IMR-90 (cell line): ENCODE measurements at regions not wholly inside any gene's neighbourhood (a gene's known extent, or its start where the extent isn't known, plus 50 kb on each side); places are given as distances from the start of the nearest gene placed in this dataset.

ENCODE experiments used
- ATAC-seq: fragments of 200-7000 bp; cut with Tn5 transposase; 2 replicates; pipeline ENCODE4 v1.9.1; 2020; ENCODE audit warnings: low read depth, mild to moderate bottlenecking, moderate library complexity
- BruUV-seq: library from RNA; stranded (reverse); fragments of 400-500 nt; replicated peaks from 2 replicates; lab custom pipeline; 2021; lab: Mats Ljungman, UMichigan
- CTCF ChIA-PET: fragments of 300-600 bp; formaldehyde crosslinking; extraction: SDS; loops from one replicate; lab custom pipeline; 2021; ENCODE audit warnings: antibody characterized with exemption; lab: Yijun Ruan, JAX
- POLR2A ChIA-PET: fragments of 300-600 bp; sonication (Branson Sonifier 250); formaldehyde crosslinking; loops from one replicate; lab custom pipeline; 2022; ENCODE audit warnings: antibody characterized with exemption; ENCODE audit not compliant: unreplicated experiment; lab: Charles Lee
- DNase-seq: peaks from one replicate; pipeline ENCODE4 v3.0.0; 2013
- H2AFZ ChIP-seq: replicated peaks from 2 replicates; pipeline ENCODE3; 2013; ENCODE audit warnings: low read length, mild to moderate bottlenecking; ENCODE audit not compliant: poor library complexity
- H2AK5ac ChIP-seq: 2 replicates; pipeline ENCODE4 v1.6.1; 2013; ENCODE audit warnings: low read depth, low read length, inconsistent platforms
- H2AK9ac ChIP-seq: replicated peaks from 2 replicates; pipeline ENCODE3; 2013; ENCODE audit warnings: mild to moderate bottlenecking, low read depth, low read length, moderate library complexity; ENCODE audit not compliant: poor library complexity
- H2BK120ac ChIP-seq: 2 replicates; pipeline ENCODE4 v1.6.1; 2013; ENCODE audit warnings: low read depth, low read length, inconsistent platforms
- H2BK15ac ChIP-seq: 3 replicates; pipeline ENCODE4 v1.6.1; 2013; ENCODE audit warnings: low read depth, low read length, inconsistent platforms
- H2BK20ac ChIP-seq: 2 replicates; pipeline ENCODE4 v1.6.1; 2013; ENCODE audit warnings: low read depth, mild to moderate bottlenecking, inconsistent platforms, low read length, moderate library complexity
- H2BK5ac ChIP-seq: 2 replicates; pipeline ENCODE4 v1.6.1; 2013; ENCODE audit warnings: mild to moderate bottlenecking, low read depth, low read length, inconsistent platforms; ENCODE audit not compliant: poor library complexity, severe bottlenecking
- H3K14ac ChIP-seq: replicated peaks from 2 replicates; pipeline ENCODE4 v1.6.1; 2013; ENCODE audit warnings: low read depth, low read length, inconsistent platforms
- H3K18ac ChIP-seq: 2 replicates; pipeline ENCODE4 v1.6.1; 2013; ENCODE audit warnings: low read depth, low read length, control low read depth
- H3K23ac ChIP-seq: 2 replicates; pipeline ENCODE4 v1.6.1; 2013; ENCODE audit warnings: low read depth, low read length, inconsistent platforms
- H3K27ac ChIP-seq: 2 replicates; pipeline ENCODE4 v1.5.1; 2013; ENCODE audit warnings: mild to moderate bottlenecking, control low read depth, low read length; ENCODE audit not compliant: insufficient read depth
- H3K27me3 ChIP-seq: 2 replicates; pipeline ENCODE4 v1.6.1; 2013; ENCODE audit warnings: low read length; ENCODE audit not compliant: control insufficient read depth, insufficient read depth
- H3K36me3 ChIP-seq: 2 replicates; pipeline ENCODE4 v1.6.1; 2013; ENCODE audit warnings: low read length, mixed read lengths; ENCODE audit not compliant: control insufficient read depth, insufficient read depth
- H3K4ac ChIP-seq: 2 replicates; pipeline ENCODE4 v1.6.1; 2013; ENCODE audit warnings: low read depth, low read length, inconsistent platforms
- H3K4me1 ChIP-seq: 2 replicates; pipeline ENCODE4 v1.6.1; 2013; ENCODE audit warnings: low read length, mixed read lengths; ENCODE audit not compliant: control insufficient read depth, insufficient read depth
- H3K4me2 ChIP-seq: 2 replicates; pipeline ENCODE4 v1.6.1; 2013; ENCODE audit warnings: low read depth, mild to moderate bottlenecking, control low read depth, low read length, moderate library complexity
- H3K4me3 ChIP-seq: 2 replicates; pipeline ENCODE4 v1.5.1; 2013; ENCODE audit warnings: low read depth, mild to moderate bottlenecking, control low read depth, low read length, moderate library complexity; ENCODE audit not compliant: insufficient read depth
- H3K56ac ChIP-seq: 2 replicates; pipeline ENCODE4 v1.6.1; 2013; ENCODE audit warnings: low read length, inconsistent platforms; ENCODE audit not compliant: insufficient read depth; ENCODE audit errors: extremely low read depth
- H3K79me1 ChIP-seq, 2 experiments: 2 replicates each; pipeline ENCODE4 v1.6.1; 2013; ENCODE audit warnings: low read length in 2 of 2, inconsistent platforms in 1 of 2, low read depth in 1 of 2
- H3K9ac ChIP-seq: 2 replicates; pipeline ENCODE4 v1.6.1; 2013; ENCODE audit warnings: low read depth, low read length, control low read depth
- H3K9me1 ChIP-seq: 2 replicates; pipeline ENCODE4 v1.6.1; 2013; ENCODE audit warnings: low read length, inconsistent platforms; ENCODE audit not compliant: insufficient read depth
- H3K9me3 ChIP-seq: 2 replicates; pipeline ENCODE4 v1.6.1; 2013; ENCODE audit warnings: low read length; ENCODE audit not compliant: control insufficient read depth, insufficient read depth
- H4K20me1 ChIP-seq: 2 replicates; pipeline ENCODE4 v1.6.1; 2013; ENCODE audit warnings: low read length, inconsistent platforms; ENCODE audit not compliant: insufficient read depth
- H4K5ac ChIP-seq: 2 replicates; pipeline ENCODE4 v1.6.1; 2013; ENCODE audit warnings: mild to moderate bottlenecking, low read depth, low read length, control low read depth
- H4K8ac ChIP-seq, 2 experiments: 2 replicates each; pipeline ENCODE4 v1.6.1; 2013; ENCODE audit warnings: low read depth in 2 of 2, low read length in 2 of 2, control low read depth in 1 of 2, inconsistent platforms in 1 of 2
- H4K91ac ChIP-seq: 2 replicates; pipeline ENCODE4 v1.6.1; 2013; ENCODE audit warnings: low read depth, low read length, inconsistent platforms; ENCODE audit not compliant: insufficient read depth
- RAD21 ChIP-seq: IDR thresholded peaks from 2 replicates; pipeline ENCODE4 v1.6.1; 2012; ENCODE audit warnings: low read length, improper control_type of control experiment
- dilution Hi-C: fragments of 300-500 bp; cut with HindIII; formaldehyde crosslinking; loops from one replicate; pipeline ENCODE4 v1.14.3; 2018; ENCODE audit warnings: low sequenced_read_pairs; ENCODE audit not compliant: unreplicated experiment
- in situ Hi-C: fragments of 300-500 bp; cut with MboI; formaldehyde crosslinking; loops from 3 replicates; pipeline ENCODE4 v1.14.3; 2019; ENCODE audit warnings: low sequenced_read_pairs, inconsistent platforms, mixed read lengths
- intact Hi-C: fragments of 100-400 bp; cut with micrococcal nuclease; formaldehyde crosslinking; loops from 2 replicates; pipeline ENCODE4 v1.10.0; 2022
- TF ChIP-seq, protein P1 (sequence below): fragments of 150-350 bp; IDR thresholded peaks from 2 replicates; pipeline ENCODE4 v1.6.1; 2016; ENCODE audit warnings: low read depth, mild to moderate bottlenecking, low read length, moderate library complexity, borderline replicate concordance

DNA sequence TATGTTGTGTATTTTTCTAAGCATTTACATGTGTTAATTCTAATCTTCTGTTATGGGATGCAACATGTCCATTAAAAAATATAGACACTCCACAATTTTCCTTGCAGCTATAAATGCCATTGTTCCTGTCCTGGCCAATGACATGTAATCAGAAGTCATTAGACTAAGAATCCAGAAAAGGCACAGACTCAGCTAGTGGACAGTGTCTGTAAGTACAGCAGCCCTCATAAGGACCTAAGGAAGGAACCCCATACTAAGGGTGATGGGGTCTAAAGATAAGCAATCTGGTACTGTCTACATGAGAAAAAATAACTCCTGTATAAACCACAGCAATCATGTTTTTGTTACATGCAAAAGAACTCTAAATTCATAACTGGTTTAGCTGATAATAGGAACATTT, 115.9 kb downstream of the GPR85 start:
- ATAC-seq: no peak
- Histone ChIP-seq H3K18ac (no peak overlapping the region), H2BK120ac (no peak overlapping the region), H3K27me3 (no peaks in the 10 kb centered on the region), H3K4ac (no peak overlapping the region), H3K9me3 (no peaks in the 10 kb centered on the region), H3K4me3 (no peak overlapping the region), H3K9me1 (no peaks in the 10 kb centered on the region), H3K79me1 (no peaks in the 10 kb centered on the region), H2BK5ac (no peak overlapping the region), H4K8ac (no peak overlapping the region), H4K20me1 (no peaks in the 10 kb centered on the region), H2AK5ac (no peak overlapping the region), H3K9ac (no peak overlapping the region), H2AK9ac (no peak overlapping the region), H2AFZ (no peak overlapping the region), H4K91ac (no peak overlapping the region), H3K14ac (no peak overlapping the region), H3K36me3 (no peaks in the 10 kb centered on the region), H2BK15ac (no peak overlapping the region), H3K27ac (no peak overlapping the region), H3K4me1 (no peaks in the 10 kb centered on the region), H2BK20ac (no peak overlapping the region), H3K4me2 (no peak overlapping the region), H3K23ac (no peak overlapping the region), H3K56ac (no peak overlapping the region), H4K5ac (no peak overlapping the region)
- dilution Hi-C loops (no loop called here), intact Hi-C loops (no loop called here), in situ Hi-C loops (no loop called here)
- ChIA-PET POLR2A (no interaction called here), CTCF (interaction anchor here (0.6 to 1.0 kb wide), 3 partner anchors 15 to 17 kb away, joined by 3 read pairs; no protein-coding TSS in a partner anchor)
- no peak for DNase-seq
- BruUV-seq: no TSS peak
- TF ChIP-seq RAD21: no peak
- TF ChIP-seq, protein P1, sequence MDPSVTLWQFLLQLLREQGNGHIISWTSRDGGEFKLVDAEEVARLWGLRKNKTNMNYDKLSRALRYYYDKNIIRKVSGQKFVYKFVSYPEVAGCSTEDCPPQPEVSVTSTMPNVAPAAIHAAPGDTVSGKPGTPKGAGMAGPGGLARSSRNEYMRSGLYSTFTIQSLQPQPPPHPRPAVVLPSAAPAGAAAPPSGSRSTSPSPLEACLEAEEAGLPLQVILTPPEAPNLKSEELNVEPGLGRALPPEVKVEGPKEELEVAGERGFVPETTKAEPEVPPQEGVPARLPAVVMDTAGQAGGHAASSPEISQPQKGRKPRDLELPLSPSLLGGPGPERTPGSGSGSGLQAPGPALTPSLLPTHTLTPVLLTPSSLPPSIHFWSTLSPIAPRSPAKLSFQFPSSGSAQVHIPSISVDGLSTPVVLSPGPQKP: no peak
